Chondrocyte (in vitro differentiated cells): ENCODE measurements at regions not wholly inside any gene's neighbourhood (a gene's known extent, or its start where the extent isn't known, plus 50 kb on each side); places are given as distances from the start of the nearest gene placed in this dataset.

ENCODE experiments used
- DNase-seq: peaks from one replicate; pipeline ENCODE4 v3.0.0; 2021; ENCODE audit warnings: mixed read lengths, low spot score
- H3K27ac Mint-ChIP-seq: one replicate; pipeline ENCODE4 v1.8.0; 2021; ENCODE audit warnings: mild to moderate bottlenecking, moderate library complexity, mixed read lengths; ENCODE audit not compliant: unreplicated experiment
- H3K27me3 Mint-ChIP-seq: 2 replicates; pipeline ENCODE4 v1.8.0; 2021; ENCODE audit warnings: low read depth, mixed read lengths
- H3K36me3 Mint-ChIP-seq: 2 replicates; pipeline ENCODE4 v1.8.0; 2021; ENCODE audit warnings: low read depth, mixed read lengths
- H3K4me1 Mint-ChIP-seq: 2 replicates; pipeline ENCODE4 v1.8.0; 2021; ENCODE audit warnings: low read depth, mild to moderate bottlenecking, mixed read lengths
- H3K4me3 Mint-ChIP-seq: one replicate; pipeline ENCODE4 v1.8.0; 2021; ENCODE audit warnings: mild to moderate bottlenecking, moderate library complexity, mixed read lengths; ENCODE audit not compliant: unreplicated experiment
- H3K9me3 Mint-ChIP-seq: 2 replicates; pipeline ENCODE4 v1.8.0; 2021; ENCODE audit warnings: low read depth, mixed read lengths
- CTCF ChIP-seq: fragments of 200-600 bp; sonication (generic); IDR thresholded peaks from 2 replicates; pipeline ENCODE4 v1.5.0; 2021; ENCODE audit warnings: antibody characterized with exemption, mild to moderate bottlenecking, moderate library complexity

GRCh38 chr22:46072981-46073682 is 77.2 kb upstream of the PPARA start:
- Mint-ChIP-seq H3K27ac (peak overlapping the region; percentile 85), H3K27me3 (no peaks in the 10 kb centered on the region), H3K4me3 (peak overlapping the region; percentile 87), H3K36me3 (peaks cover 10% of the 10 kb centered on the region), H3K9me3 (no peaks in the 10 kb centered on the region), H3K4me1 (peaks cover 64% of the 10 kb centered on the region)
- TF ChIP-seq CTCF: no peak
- DNase-seq: peak; percentile 35

- peak overlapping the region; percentile 87 for H3K4me3 Mint-ChIP-seq
- no peak for TF ChIP-seq CTCF
These were observed 76.4 kb upstream of the PPARA start for GRCh38 chr22:46073683-46074504.

GRCh38 chr22:46074771-46075551 is 75.4 kb upstream of the PPARA start:
- peak; percentile 78 for DNase-seq
- TF ChIP-seq CTCF: no peak
- Mint-ChIP-seq H3K27ac (peak overlapping the region; percentile 82), H3K27me3 (no peaks in the 10 kb centered on the region), H3K4me1 (peaks cover 59% of the 10 kb centered on the region), H3K9me3 (no peaks in the 10 kb centered on the region), H3K36me3 (peaks cover 10% of the 10 kb centered on the region), H3K4me3 (peak overlapping the region; percentile 87)

More at GRCh38 chr22:46073683-46074504, 76.4 kb upstream of the PPARA start:
- Mint-ChIP-seq H3K27me3 (no peaks in the 10 kb centered on the region), H3K27ac (peak overlapping the region; percentile 82), H3K9me3 (no peaks in the 10 kb centered on the region), H3K36me3 (peaks cover 10% of the 10 kb centered on the region), H3K4me1 (peaks cover 64% of the 10 kb centered on the region)
- DNase-seq: peak; percentile 62

- TF ChIP-seq CTCF: no peak
- peaks cover 63% of the 10 kb centered on the region for H3K4me1 Mint-ChIP-seq
- peak overlapping the region; percentile 58 for H3K4me3 Mint-ChIP-seq
- H3K27ac Mint-ChIP-seq: peak overlapping the region; percentile 93
- no peaks in the 10 kb centered on the region for H3K9me3 Mint-ChIP-seq
- H3K36me3 Mint-ChIP-seq: peaks cover 10% of the 10 kb centered on the region
- DNase-seq: peak; percentile 39
- H3K27me3 Mint-ChIP-seq: no peaks in the 10 kb centered on the region
These were observed 74.4 kb upstream of the PPARA start for GRCh38 chr22:46075764-46076531.
